DND-41 (cell line): ENCODE measurements at regions not wholly inside any gene's neighbourhood (a gene's known extent, or its start where the extent isn't known, plus 50 kb on each side); places are given as distances from the start of the nearest gene placed in this dataset.

Experiments used
- CTCF ChIP-seq: IDR thresholded peaks from 2 replicates; pipeline ENCODE4 v1.5.1; 2012; ENCODE audit warnings: borderline replicate concordance, low read length, moderate library complexity, mild to moderate bottlenecking; ENCODE audit not compliant: poor library complexity, severe bottlenecking; ENCODE audit errors: extremely low read depth
- EZH2 ChIP-seq: IDR thresholded peaks from 3 replicates; pipeline ENCODE4 v1.6.1; 2012; ENCODE audit warnings: borderline replicate concordance, low read depth, mild to moderate bottlenecking, moderate library complexity, low read length, inconsistent platforms; ENCODE audit not compliant: severe bottlenecking

DNA sequence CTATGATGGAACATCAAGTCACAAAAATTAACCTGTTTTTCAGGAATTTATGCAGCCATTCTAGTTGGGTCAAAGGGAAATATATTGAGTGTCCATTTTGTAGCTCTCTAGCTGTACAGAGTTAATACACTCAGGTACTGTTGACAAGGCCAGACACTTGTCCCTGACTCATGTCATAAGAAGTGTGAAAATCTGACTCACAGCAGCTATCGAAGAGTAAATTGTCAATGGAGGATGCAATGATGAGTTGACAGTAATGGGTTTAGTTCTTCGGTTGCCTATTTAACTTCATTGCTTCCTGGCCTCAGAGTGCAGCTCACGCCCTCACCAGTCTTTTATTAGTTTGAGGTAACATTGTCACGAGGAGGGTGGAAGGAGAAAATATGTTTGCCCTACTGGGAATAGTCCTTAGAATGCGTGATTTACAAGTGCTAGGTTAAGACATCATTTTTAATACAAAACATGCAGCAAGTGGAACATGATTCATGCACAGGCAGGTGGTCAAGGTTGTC is 255.1 kb downstream of the XPNPEP1 start:
- TF ChIP-seq CTCF (no peak), EZH2 (no peak)
